VCaP (cell line): ENCODE measurements at regions not wholly inside any gene's neighbourhood (a gene's known extent, or its start where the extent isn't known, plus 50 kb on each side); places are given as distances from the start of the nearest gene placed in this dataset.

Source experiments
- H3K27ac ChIP-seq: fragments of 450-650 bp; 2 replicates; pipeline ENCODE4 v1.5.1; 2017
- TF ChIP-seq, protein P1 (sequence below): fragments of 450-650 bp; conservative IDR thresholded peaks from 2 replicates; pipeline ENCODE4 v1.5.1; 2017; ENCODE audit warnings: mild to moderate bottlenecking, moderate library complexity

DNA sequence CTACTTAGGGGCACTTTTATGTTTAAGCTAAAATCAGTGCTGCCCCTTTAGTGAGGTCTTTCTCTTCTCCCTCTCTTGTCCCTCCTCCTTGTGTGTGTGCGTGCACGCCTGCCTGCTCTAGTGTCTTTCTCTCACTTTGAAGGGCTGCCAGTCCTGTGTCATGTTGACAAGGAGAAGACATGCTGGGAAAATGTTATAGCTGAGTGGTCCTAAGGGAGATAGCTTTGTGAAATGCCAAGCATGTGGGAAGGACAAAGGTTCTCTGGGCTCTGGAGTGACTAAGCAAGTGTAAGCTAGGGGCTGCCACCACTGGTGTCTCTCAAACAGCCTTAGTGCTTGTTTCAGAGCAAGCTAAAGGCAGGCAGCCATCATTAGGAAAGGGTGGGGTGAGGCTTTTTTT is 108.4 kb downstream of the EMP1 start:
- TF ChIP-seq, protein P1, sequence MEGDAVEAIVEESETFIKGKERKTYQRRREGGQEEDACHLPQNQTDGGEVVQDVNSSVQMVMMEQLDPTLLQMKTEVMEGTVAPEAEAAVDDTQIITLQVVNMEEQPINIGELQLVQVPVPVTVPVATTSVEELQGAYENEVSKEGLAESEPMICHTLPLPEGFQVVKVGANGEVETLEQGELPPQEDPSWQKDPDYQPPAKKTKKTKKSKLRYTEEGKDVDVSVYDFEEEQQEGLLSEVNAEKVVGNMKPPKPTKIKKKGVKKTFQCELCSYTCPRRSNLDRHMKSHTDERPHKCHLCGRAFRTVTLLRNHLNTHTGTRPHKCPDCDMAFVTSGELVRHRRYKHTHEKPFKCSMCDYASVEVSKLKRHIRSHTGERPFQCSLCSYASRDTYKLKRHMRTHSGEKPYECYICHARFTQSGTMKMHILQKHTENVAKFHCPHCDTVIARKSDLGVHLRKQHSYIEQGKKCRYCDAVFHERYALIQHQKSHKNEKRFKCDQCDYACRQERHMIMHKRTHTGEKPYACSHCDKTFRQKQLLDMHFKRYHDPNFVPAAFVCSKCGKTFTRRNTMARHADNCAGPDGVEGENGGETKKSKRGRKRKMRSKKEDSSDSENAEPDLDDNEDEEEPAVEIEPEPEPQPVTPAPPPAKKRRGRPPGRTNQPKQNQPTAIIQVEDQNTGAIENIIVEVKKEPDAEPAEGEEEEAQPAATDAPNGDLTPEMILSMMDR: no peak
- H3K27ac ChIP-seq: no peak overlapping the region

GRCh38 chr12:13299457-13299856 is 102.9 kb downstream of the EMP1 start:
- TF ChIP-seq, protein P1: no peak
- H3K27ac ChIP-seq: no peak overlapping the region

- H3K27ac ChIP-seq: no peak overlapping the region
- TF ChIP-seq, protein P1: no peak
Measured at GRCh38 chr12:13293096-13293495, 96.6 kb downstream of the EMP1 start.

- no peak overlapping the region for H3K27ac ChIP-seq
Measured at GRCh38 chr12:13289653-13290289, 93.2 kb downstream of the EMP1 start.

DNA sequence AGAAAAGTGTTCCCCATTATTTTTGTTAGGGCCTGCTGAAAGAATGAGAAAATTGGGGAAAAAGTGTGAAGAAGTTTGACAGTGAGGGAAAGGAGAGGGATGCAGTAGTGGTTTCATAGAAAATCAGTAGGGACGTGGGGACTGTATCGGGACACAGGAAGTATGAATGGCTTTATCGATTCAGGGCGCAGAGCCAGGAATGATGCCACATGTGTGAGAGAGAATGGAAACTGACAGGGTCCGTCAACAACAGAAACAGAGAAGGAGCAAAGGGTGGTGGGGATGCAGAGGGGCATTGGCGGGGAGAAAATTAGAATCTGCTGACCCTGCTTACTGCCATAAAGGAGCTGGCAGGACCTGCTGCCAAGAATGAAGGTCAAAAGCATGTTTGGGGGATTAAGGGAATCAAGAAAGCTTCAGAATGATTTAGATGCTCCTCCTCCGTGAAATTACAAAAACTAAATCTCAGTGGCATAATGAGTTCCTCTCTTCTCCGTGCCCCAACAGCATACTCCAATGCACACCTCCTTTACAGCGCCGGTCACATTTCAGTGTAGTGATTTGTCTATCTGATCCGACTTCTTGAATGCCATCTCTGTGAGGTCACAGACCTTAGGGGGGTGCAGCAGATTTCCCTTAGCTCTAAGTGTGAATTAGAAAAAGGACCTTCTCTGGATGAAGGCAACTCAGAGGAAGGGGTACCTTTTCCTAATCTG is 92.6 kb downstream of the EMP1 start:
- TF ChIP-seq, protein P1: no peak

More at GRCh38 chr12:13289653-13290289, 93.2 kb downstream of the EMP1 start:
- TF ChIP-seq, protein P1: no peak

DNA sequence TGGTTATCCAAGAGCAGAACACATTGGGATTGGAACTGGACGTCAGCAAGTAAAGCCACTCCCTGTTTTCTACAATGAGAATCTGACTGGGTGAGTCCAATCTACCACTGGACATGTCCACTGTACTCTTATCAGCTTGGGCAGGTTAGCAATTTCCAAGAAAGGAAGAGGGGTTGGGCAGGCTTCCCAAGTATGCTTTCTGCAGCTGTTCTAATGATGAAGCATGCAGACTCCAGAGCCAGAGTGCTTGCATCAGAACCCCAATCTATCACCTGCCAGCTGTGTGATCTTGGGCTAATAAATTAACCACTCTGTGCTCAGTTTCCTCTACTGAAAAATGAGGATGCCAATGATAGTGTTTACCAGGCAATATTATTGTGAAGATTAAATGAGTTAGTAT is 92.0 kb downstream of the EMP1 start:
- H3K27ac ChIP-seq: no peak overlapping the region
- TF ChIP-seq, protein P1: no peak

More for the DNA sequence above, 92.6 kb downstream of the EMP1 start:
- H3K27ac ChIP-seq: no peak overlapping the region

- no peak overlapping the region for H3K27ac ChIP-seq
- TF ChIP-seq, protein P1: no peak
Measured at GRCh38 chr12:13283867-13284266, 87.3 kb downstream of the EMP1 start.
